A549 (cell line): ENCODE measurements at regions not wholly inside any gene's neighbourhood (a gene's known extent, or its start where the extent isn't known, plus 50 kb on each side); places are given as distances from the start of the nearest gene placed in this dataset.

Experiments
- CTCF ChIP-seq: fragments of >200 bp; sonication (Bioruptor Twin); formaldehyde crosslinking; IDR thresholded peaks from 3 replicates; pipeline ENCODE4 v1.5.1; 2016
- EP300 ChIP-seq, 2 experiments: fragments of >200 bp; sonication (Bioruptor Twin); formaldehyde crosslinking; IDR thresholded peaks; 2 replicates in 1 of 2; 3 replicates in 1 of 2; pipeline ENCODE4 v1.6.1; 2016 to 2017
- FOSB ChIP-seq: fragments of 250-450 bp; sonication (Bioruptor Pico); IDR thresholded peaks from 2 replicates; pipeline ENCODE4 v1.5.0; 2020; ENCODE audit warnings: mild to moderate bottlenecking, moderate library complexity
- KDM1A ChIP-seq: fragments of 200-600 bp; sonication (generic); IDR thresholded peaks from 2 replicates; pipeline ENCODE4 v1.6.1; 2016; ENCODE audit warnings: low read depth, mild to moderate bottlenecking
- POLR2A ChIP-seq: IDR thresholded peaks from 2 replicates; pipeline ENCODE4 v1.6.1; 2012; ENCODE audit warnings: mild to moderate bottlenecking, low read length
- RAD21 ChIP-seq, 2 experiments: fragments of >200 bp in 1 of 2; sonication (Bioruptor Twin) in 1 of 2; formaldehyde crosslinking in 1 of 2; IDR thresholded peaks in 1 of 2; conservative IDR thresholded peaks in 1 of 2; 2 replicates in 1 of 2; 3 replicates in 1 of 2; pipeline ENCODE4 v1.6.1; 2012 to 2018; ENCODE audit warnings: inconsistent platforms in 1 of 2
- RCOR1 ChIP-seq: fragments of 150-350 bp; IDR thresholded peaks from 2 replicates; pipeline ENCODE4 v1.6.1; 2014; ENCODE audit warnings: antibody characterized with exemption, low read length, low read depth
- TP53 ChIP-seq: fragments of 250-450 bp; sonication (Bioruptor Pico); IDR thresholded peaks from 2 replicates; pipeline ENCODE4 v1.5.0; 2021; ENCODE audit warnings: mild to moderate bottlenecking, moderate library complexity
- ZFP36 ChIP-seq: fragments of 450-650 bp; IDR thresholded peaks from 2 replicates; pipeline ENCODE4 v1.6.1; 2014; ENCODE audit warnings: borderline replicate concordance; ENCODE audit not compliant: partially characterized antibody
- TF ChIP-seq, protein P1 (sequence below): IDR thresholded peaks from 2 replicates; pipeline ENCODE4 v1.6.1; 2012

- TF ChIP-seq POLR2A: no peak
- no peak for TF ChIP-seq KDM1A
- TF ChIP-seq EP300 (IDR thresholded peaks at IDR 0.05): no peak
- TF ChIP-seq, protein P1, sequence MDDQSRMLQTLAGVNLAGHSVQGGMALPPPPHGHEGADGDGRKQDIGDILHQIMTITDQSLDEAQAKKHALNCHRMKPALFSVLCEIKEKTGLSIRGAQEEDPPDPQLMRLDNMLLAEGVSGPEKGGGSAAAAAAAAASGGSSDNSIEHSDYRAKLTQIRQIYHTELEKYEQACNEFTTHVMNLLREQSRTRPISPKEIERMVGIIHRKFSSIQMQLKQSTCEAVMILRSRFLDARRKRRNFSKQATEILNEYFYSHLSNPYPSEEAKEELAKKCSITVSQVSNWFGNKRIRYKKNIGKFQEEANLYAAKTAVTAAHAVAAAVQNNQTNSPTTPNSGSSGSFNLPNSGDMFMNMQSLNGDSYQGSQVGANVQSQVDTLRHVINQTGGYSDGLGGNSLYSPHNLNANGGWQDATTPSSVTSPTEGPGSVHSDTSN: no peak
- no peak for TF ChIP-seq RAD21 (conservative IDR thresholded peaks at IDR 0.05 in 1 of 2, IDR thresholded peaks at IDR 0.05 in 1 of 2)
- no peak for TF ChIP-seq RCOR1
- no peak for TF ChIP-seq CTCF
- no peak for TF ChIP-seq TP53
- no peak for TF ChIP-seq FOSB
- TF ChIP-seq ZFP36: no peak
Observed at GRCh38 chr1:198845271-198845670, 206.4 kb downstream of the PTPRC start.
